H1 (cell line): ENCODE measurements at regions not wholly inside any gene's neighbourhood (a gene's known extent, or its start where the extent isn't known, plus 50 kb on each side); places are given as distances from the start of the nearest gene placed in this dataset.

Experiments used
- EGR1 ChIP-seq: IDR thresholded peaks from 2 replicates; pipeline ENCODE4 v1.6.1; 2011; ENCODE audit warnings: low read depth, low read length, borderline replicate concordance
- EP300 ChIP-seq, 2 experiments: IDR thresholded peaks; 1 replicate in 1 of 2; 2 replicates in 1 of 2; pipeline ENCODE4 v1.6.1; 2011 to 2012; ENCODE audit warnings: low read depth in 2 of 2, low read length in 2 of 2, mild to moderate bottlenecking in 2 of 2, borderline replicate concordance in 1 of 2, inconsistent platforms in 1 of 2, moderate library complexity in 1 of 2
- EZH2 ChIP-seq: fragments of 200-600 bp; sonication (generic); IDR thresholded peaks from 2 replicates; pipeline ENCODE4 v1.7.1; 2012; ENCODE audit warnings: low read depth, mild to moderate bottlenecking, moderate library complexity, low read length, inconsistent platforms; ENCODE audit not compliant: severe bottlenecking
- JUN ChIP-seq: IDR thresholded peaks from 2 replicates; pipeline ENCODE4 v1.6.1; 2011; ENCODE audit warnings: low read depth, mild to moderate bottlenecking, improper control_type of control experiment, low read length
- KDM1A ChIP-seq: fragments of 200-600, 300-600 bp; sonication (generic); IDR thresholded peaks from 2 replicates; pipeline ENCODE4 v1.7.1; 2016; ENCODE audit warnings: mild to moderate bottlenecking, low read length, borderline replicate concordance
- RAD21 ChIP-seq, 2 experiments: IDR thresholded peaks in 1 of 2; conservative IDR thresholded peaks in 1 of 2; 2 replicates each; pipeline ENCODE4 v1.6.1; 2011; ENCODE audit warnings: low read depth in 2 of 2, low read length in 2 of 2, improper control_type of control experiment in 1 of 2, inconsistent platforms in 1 of 2, mild to moderate bottlenecking in 1 of 2, moderate library complexity in 1 of 2
- RFX5 ChIP-seq: IDR thresholded peaks from 2 replicates; pipeline ENCODE4 v1.6.1; 2011; ENCODE audit warnings: low read depth, low read length, improper control_type of control experiment, borderline replicate concordance
- RNF2 ChIP-seq: fragments of 200-900, 300-1000 bp; sonication (generic); IDR thresholded peaks from 2 replicates; pipeline ENCODE4 v1.7.1; 2016; ENCODE audit warnings: borderline replicate concordance, low read depth, mild to moderate bottlenecking, antibody characterized with exemption, low read length; ENCODE audit not compliant: poor library complexity, severe bottlenecking; ENCODE audit errors: missing control alignments
- RXRA ChIP-seq: IDR thresholded peaks from 2 replicates; pipeline ENCODE4 v1.6.1; 2011; ENCODE audit warnings: low read depth, mild to moderate bottlenecking, low read length, moderate library complexity; ENCODE audit not compliant: insufficient read depth
- SIRT6 ChIP-seq: IDR thresholded peaks from one replicate; pipeline ENCODE4 v1.7.1; 2012; ENCODE audit warnings: low read length, inconsistent platforms
- SRF ChIP-seq: IDR thresholded peaks from 2 replicates; pipeline ENCODE4 v1.6.1; 2011; ENCODE audit warnings: mild to moderate bottlenecking, low read depth, low read length, moderate library complexity
- SUZ12 ChIP-seq: fragments of 200-600 bp; sonication (generic); IDR thresholded peaks from 2 replicates; pipeline ENCODE4 v1.6.1; 2012; ENCODE audit warnings: mild to moderate bottlenecking, inconsistent platforms, low read length, moderate library complexity, mixed read lengths
- TF ChIP-seq, protein P1 (sequence below), 3 experiments: IDR thresholded peaks; 1 replicate in 2 of 3; 2 replicates in 1 of 3; pipeline versions ENCODE4 v1.5.1 to v1.6.1; 2011; ENCODE audit warnings: low read length in 3 of 3, mild to moderate bottlenecking in 3 of 3, inconsistent platforms in 2 of 3, low read depth in 1 of 3, moderate library complexity in 1 of 3; ENCODE audit not compliant: insufficient read depth in 1 of 3; ENCODE audit errors: control extremely low read depth in 1 of 3

DNA sequence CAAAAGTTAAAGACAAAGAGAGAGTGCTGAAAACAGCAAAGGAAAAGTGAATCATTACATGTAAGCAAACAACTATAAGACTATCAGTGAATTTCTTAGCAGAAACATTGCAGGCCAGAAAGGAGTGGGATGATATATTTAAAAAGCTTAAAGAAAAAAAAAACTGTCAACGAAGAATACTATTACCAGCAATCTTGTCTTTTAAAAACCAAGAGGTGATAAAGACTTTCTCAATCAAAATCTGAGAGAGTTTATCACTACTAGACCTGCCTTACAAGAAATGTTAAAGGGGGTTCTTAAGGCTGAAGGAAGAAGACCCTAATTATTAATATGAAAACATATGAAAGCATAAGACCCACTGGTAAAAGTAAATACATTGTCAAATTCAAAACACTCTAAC is 132.5 kb upstream of the ZCCHC13 start:
- no peak for TF ChIP-seq KDM1A
- no peak for TF ChIP-seq RAD21 (IDR thresholded peaks at IDR 0.05 in 1 of 2, conservative IDR thresholded peaks at IDR 0.05 in 1 of 2; ENCODE audit: low read depth in 2 of 2, low read length in 2 of 2)
- TF ChIP-seq SRF: no peak
- TF ChIP-seq, protein P1, sequence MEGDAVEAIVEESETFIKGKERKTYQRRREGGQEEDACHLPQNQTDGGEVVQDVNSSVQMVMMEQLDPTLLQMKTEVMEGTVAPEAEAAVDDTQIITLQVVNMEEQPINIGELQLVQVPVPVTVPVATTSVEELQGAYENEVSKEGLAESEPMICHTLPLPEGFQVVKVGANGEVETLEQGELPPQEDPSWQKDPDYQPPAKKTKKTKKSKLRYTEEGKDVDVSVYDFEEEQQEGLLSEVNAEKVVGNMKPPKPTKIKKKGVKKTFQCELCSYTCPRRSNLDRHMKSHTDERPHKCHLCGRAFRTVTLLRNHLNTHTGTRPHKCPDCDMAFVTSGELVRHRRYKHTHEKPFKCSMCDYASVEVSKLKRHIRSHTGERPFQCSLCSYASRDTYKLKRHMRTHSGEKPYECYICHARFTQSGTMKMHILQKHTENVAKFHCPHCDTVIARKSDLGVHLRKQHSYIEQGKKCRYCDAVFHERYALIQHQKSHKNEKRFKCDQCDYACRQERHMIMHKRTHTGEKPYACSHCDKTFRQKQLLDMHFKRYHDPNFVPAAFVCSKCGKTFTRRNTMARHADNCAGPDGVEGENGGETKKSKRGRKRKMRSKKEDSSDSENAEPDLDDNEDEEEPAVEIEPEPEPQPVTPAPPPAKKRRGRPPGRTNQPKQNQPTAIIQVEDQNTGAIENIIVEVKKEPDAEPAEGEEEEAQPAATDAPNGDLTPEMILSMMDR (IDR thresholded peaks at IDR 0.05; ENCODE audit: control extremely low read depth in 1 of 3, insufficient read depth in 1 of 3, low read depth in 1 of 3, low read length in 3 of 3): no peak
- TF ChIP-seq RFX5: no peak
- TF ChIP-seq SIRT6: no peak
- no peak for TF ChIP-seq RXRA
- no peak for TF ChIP-seq EZH2
- no peak for TF ChIP-seq EP300 (IDR thresholded peaks at IDR 0.05; ENCODE audit: borderline replicate concordance in 1 of 2, low read depth in 2 of 2, low read length in 2 of 2)
- TF ChIP-seq SUZ12: no peak
- TF ChIP-seq EGR1: no peak
- TF ChIP-seq JUN: no peak
- TF ChIP-seq RNF2: no peak
